Mucosa of stomach (tissue), 1 donor: ENCODE measurements at regions not wholly inside any gene's neighbourhood (a gene's known extent, or its start where the extent isn't known, plus 50 kb on each side); places are given as distances from the start of the nearest gene placed in this dataset.

Source experiments
- H3K27me3 ChIP-seq: one replicate; pipeline ENCODE4 v1.7.0; 2013; ENCODE audit warnings: mild to moderate bottlenecking, low read length; ENCODE audit not compliant: control insufficient read depth, insufficient read depth
- H3K36me3 ChIP-seq: one replicate; pipeline ENCODE4 v1.7.0; 2013; ENCODE audit warnings: low read length; ENCODE audit not compliant: control insufficient read depth, insufficient read depth
- H3K4me1 ChIP-seq: one replicate; pipeline ENCODE4 v1.7.0; 2013; ENCODE audit warnings: mild to moderate bottlenecking, low read length; ENCODE audit not compliant: control insufficient read depth, insufficient read depth
- H3K4me3 ChIP-seq: one replicate; pipeline ENCODE4 v1.7.0; 2013; ENCODE audit warnings: low read length
- H3K9ac ChIP-seq: one replicate; pipeline ENCODE4 v1.7.0; 2013; ENCODE audit warnings: mild to moderate bottlenecking, low read length, moderate library complexity
- H3K9me3 ChIP-seq: one replicate; pipeline ENCODE4 v1.7.0; 2013; ENCODE audit warnings: mild to moderate bottlenecking, low read length, moderate library complexity; ENCODE audit not compliant: control insufficient read depth
- donor health status: Pancreatic carcinoma.

- no peak overlapping the region for H3K9ac ChIP-seq
- H3K27me3 ChIP-seq: no peaks in the 10 kb centered on the region
- H3K4me3 ChIP-seq: no peak overlapping the region
- H3K9me3 ChIP-seq: no peaks in the 10 kb centered on the region
- no peaks in the 10 kb centered on the region for H3K4me1 ChIP-seq
- no peaks in the 10 kb centered on the region for H3K36me3 ChIP-seq
Observed at GRCh38 chr1:200314085-200314750, 95.6 kb downstream of the ZNF281 start.

DNA sequence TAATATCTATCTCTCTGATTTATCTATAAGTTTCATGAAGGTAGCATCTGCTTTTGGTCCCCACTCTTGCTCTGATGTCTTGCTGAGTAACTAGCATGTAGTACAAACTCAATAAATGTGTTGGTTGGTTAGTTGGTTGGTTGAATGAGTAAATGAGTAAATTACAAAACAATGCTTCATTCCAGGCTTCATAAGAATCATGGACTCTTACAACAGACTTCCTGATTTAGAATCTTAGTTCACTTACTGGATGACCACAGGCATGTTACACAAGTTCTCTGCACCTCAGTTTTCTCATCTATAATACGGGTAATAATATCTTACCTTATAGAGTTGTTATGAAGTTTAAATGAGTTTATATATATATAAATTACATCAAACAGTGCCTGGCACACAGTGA lies 98.6 kb downstream of the ZNF281 start:
- no peaks in the 10 kb centered on the region for H3K36me3 ChIP-seq
- no peaks in the 10 kb centered on the region for H3K4me1 ChIP-seq
- H3K27me3 ChIP-seq: no peaks in the 10 kb centered on the region
- no peaks in the 10 kb centered on the region for H3K9me3 ChIP-seq
- no peak overlapping the region for H3K9ac ChIP-seq
- H3K4me3 ChIP-seq: no peak overlapping the region

- Histone ChIP-seq H3K4me3 (no peak overlapping the region), H3K9ac (no peak overlapping the region), H3K4me1 (no peaks in the 10 kb centered on the region), H3K9me3 (no peaks in the 10 kb centered on the region), H3K27me3 (no peaks in the 10 kb centered on the region), H3K36me3 (no peaks in the 10 kb centered on the region)
Observed at GRCh38 chr1:200310824-200311223, 99.0 kb downstream of the ZNF281 start.

DNA sequence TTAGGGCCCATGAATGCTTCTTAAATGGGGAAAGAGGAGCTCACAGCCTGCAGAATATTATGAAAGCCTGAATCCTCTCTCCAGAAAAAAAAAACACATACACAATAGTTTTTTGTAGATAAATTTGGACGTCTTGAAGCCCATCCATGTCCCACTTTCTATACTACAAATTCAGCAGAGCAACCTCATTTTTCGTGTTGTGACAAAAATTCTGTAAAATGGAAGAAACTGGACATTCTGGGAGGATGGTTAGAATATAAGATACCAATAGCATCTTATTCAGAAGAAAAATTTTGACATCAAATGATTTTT lies 102.1 kb downstream of the ZNF281 start:
- Histone ChIP-seq H3K9me3 (no peaks in the 10 kb centered on the region), H3K27me3 (no peaks in the 10 kb centered on the region), H3K9ac (no peak overlapping the region), H3K4me1 (no peaks in the 10 kb centered on the region), H3K4me3 (no peak overlapping the region), H3K36me3 (no peaks in the 10 kb centered on the region)

DNA sequence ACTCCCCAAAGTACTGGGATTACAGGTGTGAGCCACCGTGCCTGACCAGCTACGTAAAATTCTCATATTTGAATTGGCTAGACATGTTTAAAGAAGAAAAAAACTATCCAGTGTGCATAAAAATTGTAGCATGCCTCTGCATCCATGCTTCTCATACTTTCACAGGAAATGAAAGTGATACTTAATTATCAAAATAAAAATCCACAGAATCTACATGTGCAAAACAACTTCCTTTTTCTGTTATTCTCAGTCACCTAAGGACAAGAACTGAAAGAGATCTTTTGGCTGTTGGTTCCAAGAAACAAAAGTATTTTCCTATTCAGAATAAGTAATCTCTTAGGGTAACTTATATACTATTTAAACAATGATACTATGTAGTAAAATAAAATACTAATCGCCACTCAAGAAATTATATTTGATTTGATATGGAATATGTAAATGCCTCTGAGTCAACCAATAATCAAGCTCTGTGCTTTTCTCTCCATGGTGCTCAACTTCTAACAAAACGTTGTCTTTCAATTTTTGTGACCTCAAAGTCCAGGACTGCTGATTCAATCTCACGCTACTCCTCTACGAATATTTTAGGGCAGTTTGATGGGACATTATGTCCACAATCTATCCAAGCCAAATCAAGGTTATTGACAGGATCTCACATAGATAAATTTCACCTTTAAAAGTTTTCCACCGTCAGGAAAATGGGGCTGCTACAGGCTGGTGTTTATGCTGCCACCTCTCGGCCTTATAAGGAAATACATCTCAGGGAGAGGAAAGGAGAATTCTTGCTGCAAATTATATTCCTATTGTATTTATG lies 102.7 kb downstream of the ZNF281 start:
- no peak overlapping the region for H3K9ac ChIP-seq
- no peaks in the 10 kb centered on the region for H3K27me3 ChIP-seq
- H3K4me3 ChIP-seq: no peak overlapping the region
- H3K4me1 ChIP-seq: no peaks in the 10 kb centered on the region
- H3K36me3 ChIP-seq: no peaks in the 10 kb centered on the region
- H3K9me3 ChIP-seq: no peaks in the 10 kb centered on the region

DNA sequence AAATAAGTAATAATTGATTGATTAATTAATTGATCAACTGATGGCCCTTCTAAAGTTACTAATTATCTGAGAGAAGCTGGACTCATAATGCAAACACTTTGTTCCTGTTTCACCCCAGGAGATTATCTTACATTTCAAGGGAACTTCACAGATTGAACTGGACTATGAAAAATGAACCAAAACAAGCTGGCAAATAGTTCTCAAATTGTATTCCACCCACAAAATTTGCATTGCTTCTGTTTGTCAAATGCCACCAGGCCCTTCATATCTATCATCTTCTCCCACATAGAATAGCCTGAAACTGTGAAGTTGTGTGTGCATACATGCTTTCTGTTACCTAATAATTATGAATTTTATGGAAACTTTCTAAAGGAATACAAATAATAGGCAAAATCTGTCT lies 104.0 kb downstream of the ZNF281 start:
- H3K4me3 ChIP-seq: no peak overlapping the region
- H3K4me1 ChIP-seq: no peaks in the 10 kb centered on the region
- no peak overlapping the region for H3K9ac ChIP-seq
- peaks cover 5% of the 10 kb centered on the region for H3K27me3 ChIP-seq
- no peaks in the 10 kb centered on the region for H3K9me3 ChIP-seq
- no peaks in the 10 kb centered on the region for H3K36me3 ChIP-seq

- peaks cover 10% of the 10 kb centered on the region for H3K27me3 ChIP-seq
- no peaks in the 10 kb centered on the region for H3K4me1 ChIP-seq
Observed at GRCh38 chr1:200304171-200304570, 105.7 kb downstream of the ZNF281 start.

DNA sequence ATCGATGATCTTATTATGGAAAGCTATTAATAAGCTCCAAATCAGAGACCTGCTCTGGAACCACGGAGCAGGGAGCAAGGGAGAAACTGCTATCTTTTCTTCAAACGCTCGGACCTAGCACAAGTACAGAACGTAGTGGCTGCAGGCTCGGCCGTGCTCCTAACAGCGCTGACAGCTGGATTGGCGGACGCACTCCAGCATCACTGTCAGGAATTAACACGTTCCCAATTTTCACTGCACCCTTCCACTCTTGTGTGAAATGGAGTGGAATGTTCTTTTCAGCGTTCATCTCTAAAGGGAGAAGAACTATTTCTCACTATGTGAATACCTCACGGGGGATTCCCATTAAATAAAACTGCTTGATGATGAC lies 106.9 kb downstream of the ZNF281 start:
- Histone ChIP-seq H3K4me1 (no peaks in the 10 kb centered on the region), H3K9me3 (no peaks in the 10 kb centered on the region), H3K36me3 (no peaks in the 10 kb centered on the region), H3K4me3 (peak overlapping the region; percentile 75), H3K27me3 (peaks cover 10% of the 10 kb centered on the region), H3K9ac (peak overlapping the region; percentile 59)

More at GRCh38 chr1:200304171-200304570, 105.7 kb downstream of the ZNF281 start:
- Histone ChIP-seq H3K9me3 (no peaks in the 10 kb centered on the region), H3K4me3 (no peak overlapping the region), H3K36me3 (no peaks in the 10 kb centered on the region), H3K9ac (no peak overlapping the region)

- Histone ChIP-seq H3K9ac (peak overlapping the region; percentile 59), H3K4me3 (peak overlapping the region; percentile 75), H3K4me1 (no peaks in the 10 kb centered on the region)
Observed at GRCh38 chr1:200302192-200302920, 107.5 kb downstream of the ZNF281 start.

DNA sequence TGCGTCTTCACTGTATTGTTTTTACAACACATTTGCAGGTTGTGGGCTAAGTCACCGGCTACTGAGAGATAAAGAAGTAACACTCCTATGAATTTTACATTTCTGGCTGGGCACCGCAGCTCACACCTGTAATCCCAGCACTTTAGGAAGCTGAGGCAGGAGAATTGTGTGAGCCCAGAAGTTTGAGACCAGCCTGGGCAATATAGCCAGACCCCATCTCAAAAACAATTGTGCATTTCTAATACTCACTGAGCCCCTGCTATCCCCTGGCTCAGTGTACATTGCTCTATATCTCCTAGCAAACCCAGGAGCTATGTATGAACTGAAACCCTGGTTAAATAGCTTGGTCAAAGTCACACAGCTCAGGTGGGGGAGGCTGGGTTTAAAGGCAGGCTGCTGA lies 108.7 kb downstream of the ZNF281 start:
- no peaks in the 10 kb centered on the region for H3K9me3 ChIP-seq
- no peaks in the 10 kb centered on the region for H3K4me1 ChIP-seq
- H3K4me3 ChIP-seq: no peak overlapping the region
- peaks cover 10% of the 10 kb centered on the region for H3K27me3 ChIP-seq
- H3K9ac ChIP-seq: peak overlapping the region; percentile 6
- H3K36me3 ChIP-seq: no peaks in the 10 kb centered on the region

More at GRCh38 chr1:200302192-200302920, 107.5 kb downstream of the ZNF281 start:
- Histone ChIP-seq H3K36me3 (no peaks in the 10 kb centered on the region), H3K27me3 (peaks cover 10% of the 10 kb centered on the region), H3K9me3 (no peaks in the 10 kb centered on the region)

GRCh38 chr1:200299571-200299970 lies 110.3 kb downstream of the ZNF281 start:
- no peaks in the 10 kb centered on the region for H3K36me3 ChIP-seq
- H3K4me1 ChIP-seq: no peaks in the 10 kb centered on the region
- no peak overlapping the region for H3K9ac ChIP-seq
- no peak overlapping the region for H3K4me3 ChIP-seq
- no peaks in the 10 kb centered on the region for H3K9me3 ChIP-seq
- peaks cover 10% of the 10 kb centered on the region for H3K27me3 ChIP-seq

DNA sequence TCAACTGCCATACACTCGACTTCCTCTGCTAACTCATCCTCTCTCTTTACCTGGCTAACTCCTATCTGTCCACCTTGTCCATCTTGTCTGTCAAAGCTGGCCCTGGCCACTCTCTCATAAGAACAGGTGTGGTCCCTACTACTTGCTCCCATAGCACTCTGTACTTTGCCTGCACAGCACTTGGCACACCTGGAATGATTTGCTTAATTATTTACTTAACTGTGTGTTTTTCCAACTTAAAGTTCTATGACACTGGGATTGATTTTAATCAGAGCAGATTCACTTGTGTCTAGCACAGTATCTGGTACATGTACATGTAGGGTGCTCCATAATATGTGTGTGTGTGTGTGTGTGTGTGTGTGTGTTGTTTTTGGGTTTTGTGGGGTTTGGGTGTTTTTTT lies 111.6 kb downstream of the ZNF281 start:
- Histone ChIP-seq H3K9ac (no peak overlapping the region), H3K4me1 (no peaks in the 10 kb centered on the region), H3K36me3 (no peaks in the 10 kb centered on the region), H3K9me3 (no peaks in the 10 kb centered on the region), H3K4me3 (no peak overlapping the region), H3K27me3 (peaks cover 10% of the 10 kb centered on the region)
